KMS-11 (cell line): ENCODE measurements at regions not wholly inside any gene's neighbourhood (a gene's known extent, or its start where the extent isn't known, plus 50 kb on each side); places are given as distances from the start of the nearest gene placed in this dataset.

Experiments
- H2AFZ ChIP-seq: fragments of 200-600 bp; sonication (generic); 2 replicates; pipeline ENCODE4 v1.6.1; 2016; ENCODE audit warnings: antibody characterized with exemption, mixed run types, low read depth
- H3K27ac ChIP-seq: fragments of 200-600 bp; sonication (generic); 2 replicates; pipeline ENCODE4 v1.6.1; 2016; ENCODE audit warnings: mild to moderate bottlenecking, mixed run types
- H3K27me3 ChIP-seq: fragments of 200-600 bp; sonication (generic); 2 replicates; pipeline ENCODE4 v1.6.1; 2017; ENCODE audit warnings: mild to moderate bottlenecking, low read depth, mixed run types, moderate library complexity; ENCODE audit not compliant: insufficient read depth
- H3K36me3 ChIP-seq: fragments of 200-600 bp; sonication (generic); 2 replicates; pipeline ENCODE4 v1.6.1; 2017; ENCODE audit warnings: mild to moderate bottlenecking, mixed run types; ENCODE audit not compliant: insufficient read depth
- H3K4me1 ChIP-seq: fragments of 200-600 bp; sonication (generic); 2 replicates; pipeline ENCODE4 v1.6.1; 2016; ENCODE audit warnings: mild to moderate bottlenecking, low read depth, mixed run types; ENCODE audit not compliant: poor library complexity, severe bottlenecking
- H3K4me2 ChIP-seq: fragments of 200-600 bp; sonication (generic); 2 replicates; pipeline ENCODE4 v1.7.0; 2016; ENCODE audit warnings: mild to moderate bottlenecking, mixed run types
- H3K4me3 ChIP-seq: fragments of 200-600 bp; sonication (generic); IDR thresholded peaks from 2 replicates; pipeline ENCODE4 v1.6.1; 2017; ENCODE audit warnings: low read depth, low read length, mixed read lengths; ENCODE audit not compliant: insufficient read depth
- H3K79me2 ChIP-seq: fragments of 200-600 bp; sonication (generic); 2 replicates; pipeline ENCODE4 v1.6.1; 2016; ENCODE audit warnings: low read depth, mixed run types; ENCODE audit not compliant: insufficient read depth
- H3K9ac ChIP-seq: fragments of 200-600 bp; sonication (generic); 2 replicates; pipeline ENCODE4 v1.6.1; 2016; ENCODE audit warnings: mild to moderate bottlenecking, mixed run types
- H4K20me1 ChIP-seq: fragments of 200-600 bp; sonication (generic); 2 replicates; pipeline ENCODE4 v1.6.1; 2016; ENCODE audit warnings: mild to moderate bottlenecking, mixed run types; ENCODE audit not compliant: insufficient read depth
- CTCF ChIP-seq: fragments of 200-600 bp; sonication (generic); conservative IDR thresholded peaks from 2 replicates; pipeline ENCODE4 v1.6.1; 2017; ENCODE audit warnings: low read depth, mild to moderate bottlenecking, antibody characterized with exemption, low read length, moderate library complexity, mixed read lengths

DNA sequence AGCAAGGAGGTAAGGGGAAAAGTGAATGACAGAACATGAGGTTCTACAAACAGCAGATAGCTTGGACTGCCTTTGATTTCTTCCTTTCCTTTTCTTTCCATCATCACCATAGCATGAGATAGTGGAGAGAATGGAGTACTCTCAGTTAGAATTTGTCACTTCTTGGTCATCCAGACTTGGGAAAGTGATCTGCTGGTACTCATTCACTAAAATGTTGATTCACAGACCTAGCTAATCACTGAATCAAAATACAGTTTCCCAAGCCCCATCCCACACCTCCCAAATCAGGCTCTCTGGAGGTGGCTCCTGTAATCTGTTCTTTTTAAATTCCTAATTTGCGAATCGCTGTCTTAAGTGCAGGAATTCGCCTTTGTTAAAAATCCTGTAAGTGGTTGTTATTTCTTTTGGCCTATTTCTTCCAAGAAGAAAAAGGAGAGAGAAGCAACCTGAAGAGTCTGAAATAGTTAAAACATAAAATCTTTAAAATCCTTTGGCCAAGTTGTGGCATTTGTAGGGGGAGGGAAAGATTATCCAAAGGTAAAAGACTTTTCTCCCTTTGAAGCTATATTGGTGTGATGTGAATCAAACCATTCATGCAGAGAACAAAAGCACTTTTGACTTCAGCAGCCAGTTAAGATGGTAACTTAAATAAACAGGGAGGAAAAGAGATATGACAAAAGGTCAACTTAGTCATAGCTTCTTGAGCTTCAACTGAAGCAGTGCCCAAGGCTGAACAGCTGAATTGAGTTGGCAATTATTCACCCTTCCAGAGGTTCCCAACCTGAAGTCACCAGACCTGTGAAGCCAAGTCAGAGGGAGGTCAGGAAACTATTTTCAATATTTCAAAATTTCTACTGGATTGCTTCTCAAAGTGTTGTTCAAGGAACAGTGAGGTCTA is 255.1 kb upstream of the KRR1 start:
- Histone ChIP-seq H3K79me2 (no peaks in the 10 kb centered on the region), H3K4me3 (no peak overlapping the region), H3K4me1 (no peaks in the 10 kb centered on the region), H3K4me2 (no peak overlapping the region), H2AFZ (no peak overlapping the region), H3K36me3 (no peaks in the 10 kb centered on the region), H3K27me3 (no peaks in the 10 kb centered on the region), H4K20me1 (no peaks in the 10 kb centered on the region), H3K27ac (no peak overlapping the region), H3K9ac (no peak overlapping the region)
- TF ChIP-seq CTCF, result no peak

DNA sequence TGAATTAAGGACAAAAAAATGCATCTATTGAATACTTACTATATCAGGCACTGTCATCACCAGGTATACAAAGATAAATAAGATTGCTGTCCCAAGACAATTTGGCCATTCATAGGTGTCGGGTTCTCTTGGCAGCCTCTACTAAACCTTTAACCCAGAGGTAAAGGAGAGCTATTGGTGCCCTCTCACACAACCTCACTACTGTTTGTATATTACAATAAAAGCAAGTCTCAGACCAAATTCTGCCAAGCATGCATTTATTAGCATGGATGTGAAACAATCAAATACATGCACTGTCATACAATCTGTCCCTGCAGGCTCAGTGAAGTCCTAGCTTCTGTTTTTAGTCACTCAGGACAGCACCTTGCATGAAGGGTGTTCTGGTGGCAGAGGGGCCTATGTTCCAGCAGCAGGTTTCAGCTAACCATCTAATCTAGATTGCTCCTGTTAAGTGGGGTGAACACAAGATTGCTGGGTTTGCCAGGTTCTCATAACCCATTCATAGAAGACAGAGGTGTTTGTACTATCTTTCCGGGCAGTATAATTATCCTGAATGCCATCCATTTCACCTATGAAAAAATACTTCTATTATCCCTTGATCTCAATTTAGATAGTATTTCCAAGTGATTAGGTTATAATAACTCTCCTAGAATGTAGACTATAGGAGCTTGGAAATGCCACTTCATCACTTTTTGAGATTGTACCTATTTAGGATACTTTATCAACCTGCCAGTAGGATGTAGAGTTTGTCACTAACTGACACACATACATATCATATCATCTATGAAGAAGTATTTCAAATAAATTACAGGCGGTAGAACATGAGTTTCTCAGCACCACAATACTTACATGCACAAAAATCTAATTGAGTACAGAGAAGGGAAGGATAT is 254.0 kb upstream of the KRR1 start:
- H2AFZ ChIP-seq, result no peak overlapping the region
- no peak overlapping the region for H3K27ac ChIP-seq
- TF ChIP-seq CTCF, result no peak
- no peak overlapping the region for H3K4me2 ChIP-seq
- H3K4me1 ChIP-seq, result no peaks in the 10 kb centered on the region
- H4K20me1 ChIP-seq, result no peaks in the 10 kb centered on the region
- no peak overlapping the region for H3K9ac ChIP-seq
- H3K79me2 ChIP-seq, result no peaks in the 10 kb centered on the region
- no peaks in the 10 kb centered on the region for H3K36me3 ChIP-seq
- no peak overlapping the region for H3K4me3 ChIP-seq
- H3K27me3 ChIP-seq, result no peaks in the 10 kb centered on the region

- H3K27ac ChIP-seq, result no peak overlapping the region
- H3K4me1 ChIP-seq, result no peaks in the 10 kb centered on the region
- no peaks in the 10 kb centered on the region for H3K79me2 ChIP-seq
- no peaks in the 10 kb centered on the region for H3K27me3 ChIP-seq
- no peak for TF ChIP-seq CTCF
- no peaks in the 10 kb centered on the region for H4K20me1 ChIP-seq
- H2AFZ ChIP-seq, result no peak overlapping the region
- no peak overlapping the region for H3K4me2 ChIP-seq
- H3K4me3 ChIP-seq, result no peak overlapping the region
- no peak overlapping the region for H3K9ac ChIP-seq
- no peaks in the 10 kb centered on the region for H3K36me3 ChIP-seq
Observed at GRCh38 chr12:75764091-75764841, 252.9 kb upstream of the KRR1 start.

GRCh38 chr12:75760573-75761294 is 249.3 kb upstream of the KRR1 start:
- Histone ChIP-seq H3K4me1 (no peaks in the 10 kb centered on the region), H2AFZ (no peak overlapping the region)

More at GRCh38 chr12:75760573-75761294, 249.3 kb upstream of the KRR1 start:
- Histone ChIP-seq H3K79me2 (no peaks in the 10 kb centered on the region), H3K9ac (no peak overlapping the region), H3K27ac (no peak overlapping the region), H3K4me3 (no peak overlapping the region), H4K20me1 (no peaks in the 10 kb centered on the region), H3K27me3 (no peaks in the 10 kb centered on the region), H3K4me2 (no peak overlapping the region), H3K36me3 (no peaks in the 10 kb centered on the region)
- no peak for TF ChIP-seq CTCF
